Upper lobe of right lung (tissue), 1 donor: ENCODE measurements at regions not wholly inside any gene's neighbourhood (a gene's known extent, or its start where the extent isn't known, plus 50 kb on each side); places are given as distances from the start of the nearest gene placed in this dataset.

Experiments used
- ATAC-seq: fragments of 200-7000 bp; cut with Tn5 transposase; one replicate; pipeline ENCODE4 v1.9.1; 2020; ENCODE audit warnings: mild to moderate bottlenecking, moderate library complexity
- DNase-seq: peaks from one replicate; pipeline ENCODE4 v3.0.0-alpha.2; 2020
- H3K27ac ChIP-seq: fragments of 200-600 bp; one replicate; pipeline ENCODE4 v1.8.0; 2022
- H3K27me3 ChIP-seq: fragments of 200-600 bp; one replicate; pipeline ENCODE4 v1.8.0; 2022; ENCODE audit warnings: mild to moderate bottlenecking
- H3K36me3 ChIP-seq: fragments of 200-600 bp; one replicate; pipeline ENCODE4 v1.8.0; 2022
- H3K4me1 ChIP-seq: fragments of 200-600 bp; one replicate; pipeline ENCODE4 v1.8.0; 2022
- H3K4me3 ChIP-seq: fragments of 200-600 bp; one replicate; pipeline ENCODE4 v1.8.0; 2022; ENCODE audit warnings: mild to moderate bottlenecking
- H3K9me3 ChIP-seq: fragments of 200-600 bp; one replicate; pipeline ENCODE4 v1.8.0; 2022
- CTCF ChIP-seq: fragments of 200-600 bp; IDR thresholded peaks from one replicate; pipeline ENCODE4 v1.8.0; 2022; ENCODE audit warnings: antibody characterized with exemption
- intact Hi-C: fragments of 100-400 bp; cut with DNase I; formaldehyde crosslinking; loops from one replicate; pipeline ENCODE4 v1.11.0; 2022
- donor health status: DM: no; HTN: yes; CAD: no; lungs with severe emphysema.

DNA sequence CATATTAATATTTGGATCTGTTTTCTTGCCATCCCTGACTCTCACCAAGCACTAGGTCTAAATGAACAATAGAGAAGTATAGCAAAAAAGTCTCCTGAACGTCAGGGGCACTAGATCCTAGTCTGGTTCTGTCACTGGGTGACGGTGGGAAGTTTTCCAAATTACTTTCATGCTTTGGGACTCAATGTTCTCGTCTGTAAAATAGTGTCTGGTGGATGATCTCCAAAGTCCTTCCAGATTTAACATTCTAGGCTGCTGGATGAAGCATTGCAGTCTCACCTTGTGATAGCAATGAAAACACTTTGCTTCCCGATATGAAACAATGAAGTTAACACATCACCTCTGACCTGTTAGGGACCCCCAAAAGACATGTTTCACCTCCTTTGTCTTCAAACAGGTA, 199.3 kb downstream of the SEC61B start:
- no peak for TF ChIP-seq CTCF
- no peaks in the 10 kb centered on the region for H3K36me3 ChIP-seq
- intact Hi-C loops, result no loop called here
- DNase-seq (no peak), ATAC-seq (no peak)
- no peaks in the 10 kb centered on the region for H3K9me3 ChIP-seq
- H3K4me3 ChIP-seq, result no peak overlapping the region
- no peak overlapping the region for H3K27ac ChIP-seq
- no peaks in the 10 kb centered on the region for H3K4me1 ChIP-seq
- H3K27me3 ChIP-seq, result no peaks in the 10 kb centered on the region

GRCh38 chr9:99425124-99425523, 203.0 kb downstream of the SEC61B start:
- Histone ChIP-seq H3K36me3 (no peaks in the 10 kb centered on the region), H3K4me1 (no peaks in the 10 kb centered on the region), H3K27me3 (no peaks in the 10 kb centered on the region), H3K9me3 (no peaks in the 10 kb centered on the region), H3K27ac (no peak overlapping the region), H3K4me3 (no peak overlapping the region)
- intact Hi-C loops, result no loop called here
- DNase-seq, result no peak
- no peak for TF ChIP-seq CTCF
- ATAC-seq, result no peak

DNA sequence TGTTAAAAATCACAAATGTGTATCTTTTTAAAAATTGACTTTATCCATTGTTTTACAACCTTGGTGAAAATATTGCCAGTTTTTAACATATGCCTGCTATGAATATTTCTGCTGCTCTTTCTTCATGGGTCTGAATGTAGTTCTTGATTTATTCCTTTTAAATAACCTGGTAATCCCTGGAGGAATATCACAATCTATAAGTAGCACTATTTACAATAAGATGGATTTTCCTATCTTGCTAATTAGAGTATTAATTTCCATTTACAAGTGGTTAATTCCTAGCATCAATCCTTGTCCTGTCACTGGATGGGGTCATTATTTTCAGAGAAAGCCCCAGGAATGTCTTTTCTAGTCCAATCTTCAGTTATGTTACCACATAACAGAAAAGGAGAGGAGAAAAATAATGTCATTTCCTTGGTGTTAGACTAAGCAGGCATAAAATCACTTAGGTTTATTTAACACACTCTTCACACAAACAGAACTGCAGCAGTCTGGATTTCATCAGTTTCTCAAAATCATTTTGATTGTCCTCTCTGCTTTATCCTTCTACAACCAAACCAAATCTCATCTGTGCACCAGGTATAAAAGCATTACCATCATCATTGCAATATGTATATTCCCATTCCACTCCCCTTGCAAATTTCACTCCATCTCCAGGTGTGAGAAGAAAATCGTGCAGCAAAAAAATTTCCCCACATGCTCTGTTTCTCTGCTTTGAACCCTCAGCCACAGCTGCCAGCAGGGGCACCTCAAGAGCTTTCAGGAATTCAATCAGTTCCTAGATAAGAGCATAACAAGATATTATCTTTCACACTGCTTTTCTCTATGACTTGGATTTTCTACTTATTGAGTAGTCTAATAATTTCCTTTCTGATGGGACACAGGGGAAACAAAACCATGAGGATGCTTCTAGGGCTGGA, 204.1 kb downstream of the SEC61B start:
- ATAC-seq (no peak), DNase-seq (no peak)
- Histone ChIP-seq H3K4me1 (no peaks in the 10 kb centered on the region), H3K9me3 (no peaks in the 10 kb centered on the region), H3K36me3 (no peaks in the 10 kb centered on the region), H3K27ac (no peak overlapping the region), H3K4me3 (no peak overlapping the region), H3K27me3 (no peaks in the 10 kb centered on the region)
- TF ChIP-seq CTCF, result no peak
- intact Hi-C loops, result no loop called here

GRCh38 chr9:99427260-99427659, 205.2 kb downstream of the SEC61B start:
- Histone ChIP-seq H3K4me1 (no peaks in the 10 kb centered on the region), H3K27ac (no peak overlapping the region), H3K9me3 (no peaks in the 10 kb centered on the region), H3K4me3 (no peak overlapping the region), H3K27me3 (no peaks in the 10 kb centered on the region), H3K36me3 (no peaks in the 10 kb centered on the region)
- DNase-seq (no peak), ATAC-seq (no peak)
- intact Hi-C loops, result no loop called here
- no peak for TF ChIP-seq CTCF

DNA sequence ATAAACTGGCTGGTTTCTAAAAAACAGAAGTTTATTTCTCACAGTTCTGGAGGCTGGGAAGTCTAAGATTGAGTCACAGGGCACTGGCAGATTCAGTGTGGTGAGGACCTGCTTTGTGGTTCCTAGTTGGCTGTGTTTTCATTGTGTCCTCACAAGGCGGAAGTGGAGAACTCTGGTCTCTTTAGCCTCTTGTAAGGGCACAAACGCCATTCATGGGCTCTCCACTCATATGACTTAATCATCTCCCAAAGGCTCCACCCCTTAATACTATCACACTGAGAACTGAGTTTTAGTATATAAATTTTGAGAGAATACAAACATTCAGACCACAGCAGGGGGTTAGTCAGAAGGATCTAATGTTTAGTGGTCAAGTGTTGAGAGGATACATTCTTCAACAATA, 208.2 kb downstream of the SEC61B start:
- ATAC-seq, result peak; percentile 87
- intact Hi-C loops, result no loop called here
- no peak for TF ChIP-seq CTCF

More for the DNA sequence above, 208.2 kb downstream of the SEC61B start:
- no peaks in the 10 kb centered on the region for H3K9me3 ChIP-seq
- no peak for DNase-seq
- no peaks in the 10 kb centered on the region for H3K27me3 ChIP-seq
- no peak overlapping the region for H3K27ac ChIP-seq
- H3K4me3 ChIP-seq, result no peak overlapping the region
- no peaks in the 10 kb centered on the region for H3K36me3 ChIP-seq
- H3K4me1 ChIP-seq, result peaks cover 8% of the 10 kb centered on the region
